GM12875 (cell line): ENCODE measurements at regions not wholly inside any gene's neighbourhood (a gene's known extent, or its start where the extent isn't known, plus 50 kb on each side); places are given as distances from the start of the nearest gene placed in this dataset.

Experiments used
- H3K4me3 ChIP-seq: one replicate; pipeline ENCODE4 v1.5.1; 2011; ENCODE audit warnings: low read depth, low read length, control low read depth
- CTCF ChIP-seq: IDR thresholded peaks from 2 replicates; pipeline ENCODE4 v1.5.1; 2011; ENCODE audit warnings: low read depth, mild to moderate bottlenecking, control low read depth, inconsistent platforms, low read length, moderate library complexity, borderline replicate concordance; ENCODE audit not compliant: insufficient read depth

GRCh38 chr9:90271707-90272106 is 370.9 kb downstream of the DIRAS2 start:
- no peak for TF ChIP-seq CTCF

GRCh38 chr9:90274725-90275124 is 367.9 kb downstream of the DIRAS2 start:
- TF ChIP-seq CTCF, result 0 out of 2 replicates have a peak, but pooled peaks have one; percentile 11

More at GRCh38 chr9:90271707-90272106, 370.9 kb downstream of the DIRAS2 start:
- H3K4me3 ChIP-seq, result no peak overlapping the region

GRCh38 chr9:90285946-90286345 is 356.7 kb downstream of the DIRAS2 start:
- TF ChIP-seq CTCF, result no peak
- H3K4me3 ChIP-seq, result no peak overlapping the region

More at GRCh38 chr9:90274725-90275124, 367.9 kb downstream of the DIRAS2 start:
- no peak overlapping the region for H3K4me3 ChIP-seq

- no peak for TF ChIP-seq CTCF
- H3K4me3 ChIP-seq, result no peak overlapping the region
These were observed 354.9 kb downstream of the DIRAS2 start for GRCh38 chr9:90287567-90288274.

GRCh38 chr9:90288275-90288639 is 354.4 kb downstream of the DIRAS2 start:
- no peak for TF ChIP-seq CTCF
- H3K4me3 ChIP-seq, result no peak overlapping the region

- no peak for TF ChIP-seq CTCF
- no peak overlapping the region for H3K4me3 ChIP-seq
These were observed 351.7 kb downstream of the DIRAS2 start for GRCh38 chr9:90290716-90291485.

GRCh38 chr9:90296539-90296938 is 346.1 kb downstream of the DIRAS2 start:
- H3K4me3 ChIP-seq, result no peak overlapping the region
- no peak for TF ChIP-seq CTCF
